Endodermal cell (in vitro differentiated cells): ENCODE measurements at regions not wholly inside any gene's neighbourhood (a gene's known extent, or its start where the extent isn't known, plus 50 kb on each side); places are given as distances from the start of the nearest gene placed in this dataset.

Experiments
- DNase-seq: peaks from one replicate; pipeline ENCODE4 v3.0.0-alpha.2; 2017
- H3K27ac ChIP-seq: 2 replicates; pipeline ENCODE4 v1.5.1; 2013; ENCODE audit warnings: mild to moderate bottlenecking, low read depth, low read length, moderate library complexity
- H3K27me3 ChIP-seq: 2 replicates; pipeline ENCODE4 v1.6.1; 2013; ENCODE audit warnings: mild to moderate bottlenecking, low read length, moderate library complexity; ENCODE audit not compliant: insufficient read depth, control insufficient read depth, poor library complexity, severe bottlenecking
- H3K36me3 ChIP-seq: 2 replicates; pipeline ENCODE4 v1.7.0; 2013; ENCODE audit warnings: mild to moderate bottlenecking, low read length, moderate library complexity; ENCODE audit not compliant: control insufficient read depth, insufficient read depth
- H3K4me1 ChIP-seq: one replicate; pipeline ENCODE4 v1.7.0; 2013; ENCODE audit warnings: low read length; ENCODE audit not compliant: control insufficient read depth, insufficient read depth
- H3K4me3 ChIP-seq: 2 replicates; pipeline ENCODE4 v1.5.1; 2013; ENCODE audit warnings: mild to moderate bottlenecking, low read length, moderate library complexity
- H3K9ac ChIP-seq: 2 replicates; pipeline ENCODE4 v1.6.1; 2013; ENCODE audit warnings: mild to moderate bottlenecking, low read length, moderate library complexity; ENCODE audit not compliant: poor library complexity, severe bottlenecking; ENCODE audit errors: extremely low read depth
- H3K9me3 ChIP-seq: 2 replicates; pipeline ENCODE4 v1.6.1; 2013; ENCODE audit warnings: mild to moderate bottlenecking, low read length, moderate library complexity; ENCODE audit not compliant: control insufficient read depth
- H3K27ac Mint-ChIP-seq: 2 replicates; pipeline ENCODE4 v1.8.0; 2020; ENCODE audit warnings: mixed read lengths
- H3K27me3 Mint-ChIP-seq: 2 replicates; pipeline ENCODE4 v1.8.0; 2021; ENCODE audit warnings: mild to moderate bottlenecking, mixed read lengths; ENCODE audit not compliant: insufficient read depth
- H3K36me3 Mint-ChIP-seq: 2 replicates; pipeline ENCODE4 v1.8.0; 2020; ENCODE audit warnings: low read depth, mixed read lengths
- H3K4me1 Mint-ChIP-seq: 2 replicates; pipeline ENCODE4 v1.8.0; 2020; ENCODE audit warnings: mixed read lengths
- H3K4me3 Mint-ChIP-seq: 2 replicates; pipeline ENCODE4 v1.8.0; 2020; ENCODE audit warnings: mild to moderate bottlenecking, moderate library complexity, mixed read lengths
- H3K9me3 Mint-ChIP-seq: 2 replicates; pipeline ENCODE4 v1.8.0; 2020; ENCODE audit warnings: mild to moderate bottlenecking, mixed read lengths
- CTCF ChIP-seq: fragments of 200-600 bp; sonication (generic); conservative IDR thresholded peaks from 2 replicates; pipeline ENCODE4 v1.5.0; 2021; ENCODE audit warnings: antibody characterized with exemption, mild to moderate bottlenecking
- WGBS, 2 experiments: methylation state at CpG; one replicate each; pipeline versions ENCODE4 v1.1.5 to v1.1.7; 2013; ENCODE audit warnings: missing lambda C conversion rate in 2 of 2, mixed read lengths in 1 of 2; ENCODE audit not compliant: insufficient coverage in 1 of 2, insufficient read length in 1 of 2; 5-methylcytosine and 5-hydroxymethylcytosine counted together

- no peak for TF ChIP-seq CTCF
- no peaks in the 10 kb centered on the region for H3K36me3 Mint-ChIP-seq
- WGBS, 2 experiments: 82% methylated on average over 1 of the region's 1 CpG; no CpG with 5 or more reads in 1 of the 2 experiments
Observed at GRCh38 chr2:81234711-81235110, 930.2 kb upstream of the LRRTM1 start.

GRCh38 chr2:81225756-81226155, 921.2 kb upstream of the LRRTM1 start:
- Mint-ChIP-seq H3K4me1 (no peaks in the 10 kb centered on the region), H3K27me3 (peaks cover under 1% of the 10 kb centered on the region), H3K4me3 (no peak overlapping the region), H3K27ac (no peak overlapping the region), H3K9me3 (no peaks in the 10 kb centered on the region), H3K36me3 (no peaks in the 10 kb centered on the region)
- H3K27ac ChIP-seq: no peak overlapping the region
- H3K27me3 ChIP-seq: no peaks in the 10 kb centered on the region
- TF ChIP-seq CTCF: no peak
- no peak for DNase-seq
- no peak overlapping the region for H3K9ac ChIP-seq
- WGBS, 2 experiments: 81 to 89% methylated on average over 3 to 4 of the region's 4 CpGs
- H3K9me3 ChIP-seq: no peaks in the 10 kb centered on the region
- H3K4me1 ChIP-seq: no peaks in the 10 kb centered on the region
- H3K4me3 ChIP-seq: no peak overlapping the region
- H3K36me3 ChIP-seq: no peaks in the 10 kb centered on the region

More at GRCh38 chr2:81234711-81235110, 930.2 kb upstream of the LRRTM1 start:
- no peak overlapping the region for H3K4me3 Mint-ChIP-seq
- H3K4me1 Mint-ChIP-seq: no peaks in the 10 kb centered on the region
- no peaks in the 10 kb centered on the region for H3K9me3 Mint-ChIP-seq
- Histone ChIP-seq H3K4me1 (no peaks in the 10 kb centered on the region), H3K27me3 (no peaks in the 10 kb centered on the region), H3K4me3 (no peak overlapping the region), H3K36me3 (no peaks in the 10 kb centered on the region), H3K9me3 (no peaks in the 10 kb centered on the region), H3K9ac (no peak overlapping the region), H3K27ac (no peak overlapping the region)
- no peak for DNase-seq
- H3K27ac Mint-ChIP-seq: no peak overlapping the region
- H3K27me3 Mint-ChIP-seq: peaks cover 3% of the 10 kb centered on the region

- H3K4me3 ChIP-seq: no peak overlapping the region
- no peak for DNase-seq
- no peak overlapping the region for H3K27ac Mint-ChIP-seq
- no peak overlapping the region for H3K27ac ChIP-seq
- H3K27me3 ChIP-seq: no peaks in the 10 kb centered on the region
- H3K4me3 Mint-ChIP-seq: no peak overlapping the region
- H3K9me3 ChIP-seq: no peaks in the 10 kb centered on the region
- H3K27me3 Mint-ChIP-seq: no peaks in the 10 kb centered on the region
- TF ChIP-seq CTCF: no peak
- no peaks in the 10 kb centered on the region for H3K4me1 ChIP-seq
- H3K36me3 ChIP-seq: no peaks in the 10 kb centered on the region
- H3K36me3 Mint-ChIP-seq: no peaks in the 10 kb centered on the region
- H3K4me1 Mint-ChIP-seq: no peaks in the 10 kb centered on the region
- H3K9me3 Mint-ChIP-seq: no peaks in the 10 kb centered on the region
- WGBS, 2 experiments: 94 to 100% methylated on average over 1 to 2 of the region's 2 CpGs
- H3K9ac ChIP-seq: no peak overlapping the region
Observed at GRCh38 chr2:81213598-81213997, 909.0 kb upstream of the LRRTM1 start.
